ENCODE measurements at regions not wholly inside any gene's neighbourhood (a gene's known extent, or its start where the extent isn't known, plus 50 kb on each side); places are given as distances from the start of the nearest gene placed in this dataset.

DNA sequence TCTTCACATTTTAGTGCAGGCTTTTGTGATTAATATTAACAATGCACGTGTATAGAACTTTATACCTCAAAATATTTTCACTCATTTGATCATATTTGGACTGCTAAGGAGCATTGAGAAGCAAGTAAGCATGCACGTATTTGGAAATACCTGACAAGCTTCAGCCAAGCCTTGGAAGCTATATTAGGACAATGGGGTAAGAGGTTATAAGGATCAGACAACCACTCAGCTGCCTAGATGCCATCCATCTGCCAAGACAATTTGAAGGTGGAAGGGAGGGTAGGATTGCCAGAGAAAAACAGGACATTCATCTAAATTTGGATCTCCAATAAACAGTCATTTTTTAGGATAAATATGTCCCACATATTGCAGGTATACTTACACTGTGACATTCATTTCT, 394.9 kb upstream of the CFAP20DC start:
- Mint-ChIP-seq H3K4me1 (peaks cover 16% of the 10 kb centered on the region), H3K36me3 (ENCODE audit: low read depth) (no peaks in the 10 kb centered on the region), H3K4me3 (no peak overlapping the region), H3K27ac (no peak overlapping the region), H3K27me3 (ENCODE audit: low read depth) (peaks cover 9% of the 10 kb centered on the region), H3K9me3 (no peaks in the 10 kb centered on the region)
- TF ChIP-seq, protein P1, sequence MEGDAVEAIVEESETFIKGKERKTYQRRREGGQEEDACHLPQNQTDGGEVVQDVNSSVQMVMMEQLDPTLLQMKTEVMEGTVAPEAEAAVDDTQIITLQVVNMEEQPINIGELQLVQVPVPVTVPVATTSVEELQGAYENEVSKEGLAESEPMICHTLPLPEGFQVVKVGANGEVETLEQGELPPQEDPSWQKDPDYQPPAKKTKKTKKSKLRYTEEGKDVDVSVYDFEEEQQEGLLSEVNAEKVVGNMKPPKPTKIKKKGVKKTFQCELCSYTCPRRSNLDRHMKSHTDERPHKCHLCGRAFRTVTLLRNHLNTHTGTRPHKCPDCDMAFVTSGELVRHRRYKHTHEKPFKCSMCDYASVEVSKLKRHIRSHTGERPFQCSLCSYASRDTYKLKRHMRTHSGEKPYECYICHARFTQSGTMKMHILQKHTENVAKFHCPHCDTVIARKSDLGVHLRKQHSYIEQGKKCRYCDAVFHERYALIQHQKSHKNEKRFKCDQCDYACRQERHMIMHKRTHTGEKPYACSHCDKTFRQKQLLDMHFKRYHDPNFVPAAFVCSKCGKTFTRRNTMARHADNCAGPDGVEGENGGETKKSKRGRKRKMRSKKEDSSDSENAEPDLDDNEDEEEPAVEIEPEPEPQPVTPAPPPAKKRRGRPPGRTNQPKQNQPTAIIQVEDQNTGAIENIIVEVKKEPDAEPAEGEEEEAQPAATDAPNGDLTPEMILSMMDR (IDR thresholded peaks at IDR 0.05; ENCODE audit: unreplicated experiment in 3 of 3) = no peak

DNA sequence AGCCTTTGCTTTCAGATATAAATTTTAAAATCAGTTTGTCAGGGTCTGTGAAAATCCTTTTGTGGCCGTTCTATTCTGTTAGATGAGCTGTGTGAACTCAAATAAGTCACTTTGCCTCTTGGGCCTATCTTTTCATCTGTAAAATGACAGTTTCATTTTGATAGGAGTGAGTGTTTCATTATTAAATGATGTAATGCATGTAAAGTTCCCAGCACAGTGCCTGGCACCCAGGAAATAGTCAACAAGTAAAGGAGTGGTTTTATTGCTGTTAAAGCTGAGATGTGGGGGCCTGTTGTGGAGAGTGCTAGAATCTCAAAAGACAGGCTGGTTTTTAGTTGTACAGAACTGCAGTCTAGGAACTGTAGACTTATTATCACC, 394.5 kb upstream of the CFAP20DC start:
- TF ChIP-seq, protein P1 (IDR thresholded peaks at IDR 0.05; ENCODE audit: unreplicated experiment in 3 of 3) = no peak
- Mint-ChIP-seq H3K9me3 (no peaks in the 10 kb centered on the region), H3K4me3 (no peak overlapping the region), H3K36me3 (ENCODE audit: low read depth) (no peaks in the 10 kb centered on the region), H3K27me3 (ENCODE audit: low read depth) (peaks cover 9% of the 10 kb centered on the region), H3K27ac (no peak overlapping the region), H3K4me1 (peaks cover 16% of the 10 kb centered on the region)

GRCh38 chr3:59443618-59444293, 393.9 kb upstream of the CFAP20DC start:
- TF ChIP-seq, protein P1 (IDR thresholded peaks at IDR 0.05; ENCODE audit: unreplicated experiment in 3 of 3) = no peak
- Mint-ChIP-seq H3K4me3 (no peak overlapping the region), H3K9me3 (no peaks in the 10 kb centered on the region), H3K4me1 (peaks cover 16% of the 10 kb centered on the region), H3K36me3 (ENCODE audit: low read depth) (no peaks in the 10 kb centered on the region), H3K27ac (no peak overlapping the region), H3K27me3 (ENCODE audit: low read depth) (peaks cover 9% of the 10 kb centered on the region)

DNA sequence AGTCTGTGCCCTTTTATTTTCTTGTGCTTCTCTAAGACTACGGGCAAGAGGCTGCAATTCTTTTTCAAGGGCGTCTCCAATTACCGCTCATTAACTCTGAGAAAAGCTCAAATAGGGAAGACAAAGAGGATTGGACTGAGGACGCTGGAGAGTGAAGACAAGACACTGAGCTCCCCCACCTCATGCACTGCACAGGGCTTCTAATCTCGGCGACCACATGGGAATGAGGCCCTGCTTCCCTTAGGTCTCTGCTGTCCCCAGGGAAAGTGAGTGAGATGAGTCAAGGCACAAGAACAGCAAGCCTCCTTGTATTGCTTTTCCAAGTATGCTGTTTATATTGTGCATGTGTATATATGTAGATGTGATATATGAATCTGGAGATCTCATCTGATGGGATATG, 392.2 kb upstream of the CFAP20DC start:
- Mint-ChIP-seq H3K9me3 (no peaks in the 10 kb centered on the region), H3K4me3 (no peak overlapping the region), H3K36me3 (ENCODE audit: low read depth) (no peaks in the 10 kb centered on the region), H3K27me3 (ENCODE audit: low read depth) (peaks cover 9% of the 10 kb centered on the region), H3K4me1 (peaks cover 18% of the 10 kb centered on the region), H3K27ac (no peak overlapping the region)
- TF ChIP-seq, protein P1 (IDR thresholded peaks at IDR 0.05; ENCODE audit: unreplicated experiment in 3 of 3) = no peak

- TF ChIP-seq, protein P1 (IDR thresholded peaks at IDR 0.05; ENCODE audit: unreplicated experiment in 3 of 3) = no peak
- no peak overlapping the region for H3K4me3 Mint-ChIP-seq
- H3K27me3 Mint-ChIP-seq (ENCODE audit: low read depth) = peaks cover 9% of the 10 kb centered on the region
- H3K27ac Mint-ChIP-seq = no peak overlapping the region
- no peaks in the 10 kb centered on the region for H3K36me3 Mint-ChIP-seq (ENCODE audit: low read depth)
- peaks cover 16% of the 10 kb centered on the region for H3K4me1 Mint-ChIP-seq
- H3K9me3 Mint-ChIP-seq = no peaks in the 10 kb centered on the region
Observed at GRCh38 chr3:59440285-59441028, 390.6 kb upstream of the CFAP20DC start.

DNA sequence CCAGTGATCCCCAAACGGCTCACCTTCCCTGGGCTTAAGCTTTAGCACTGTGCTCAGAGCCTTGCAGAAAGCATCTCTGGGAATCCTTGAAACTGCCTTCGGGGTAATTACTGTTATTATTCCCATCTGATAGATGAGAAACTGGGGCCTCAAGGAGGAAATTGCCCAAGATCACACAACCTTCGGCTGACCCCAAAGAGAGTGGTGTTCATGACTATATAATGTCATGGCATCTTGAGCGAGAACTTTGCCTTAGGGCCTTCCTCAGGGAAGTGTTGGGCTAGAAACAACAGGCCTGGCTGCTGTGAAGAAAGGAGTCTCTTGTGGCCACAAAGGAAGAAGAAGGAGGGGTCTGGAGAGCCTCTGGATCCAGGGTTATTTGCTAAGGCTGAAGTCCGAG, 388.7 kb upstream of the CFAP20DC start:
- TF ChIP-seq, protein P1 (IDR thresholded peaks at IDR 0.05; ENCODE audit: unreplicated experiment in 3 of 3) = no peak
- Mint-ChIP-seq H3K4me1 (peaks cover 16% of the 10 kb centered on the region), H3K27me3 (ENCODE audit: low read depth) (peaks cover 4% of the 10 kb centered on the region), H3K9me3 (no peaks in the 10 kb centered on the region), H3K36me3 (ENCODE audit: low read depth) (no peaks in the 10 kb centered on the region), H3K27ac (no peak overlapping the region), H3K4me3 (no peak overlapping the region)

All from nephron (organoid).